ENCODE measurements at regions not wholly inside any gene's neighbourhood (a gene's known extent, or its start where the extent isn't known, plus 50 kb on each side); places are given as distances from the start of the nearest gene placed in this dataset.

DNA sequence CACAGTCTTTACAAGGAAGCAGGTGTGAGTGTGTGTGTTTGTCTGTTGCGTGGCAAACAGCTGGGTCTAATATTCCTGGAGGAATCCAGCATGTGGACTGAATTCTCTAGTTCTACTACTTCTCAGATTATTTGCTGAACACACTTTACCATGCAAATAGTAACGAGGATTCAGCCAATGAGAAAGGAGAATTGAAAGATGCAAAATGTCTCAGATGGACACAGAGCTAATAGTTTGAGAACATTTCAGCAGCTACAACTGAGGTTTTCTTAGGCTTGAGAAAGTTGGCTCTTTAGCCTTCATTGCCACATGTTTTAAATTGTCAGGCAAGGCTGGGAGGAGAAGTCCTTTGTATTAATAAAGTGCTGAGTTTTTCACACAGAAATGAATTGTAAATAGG is 568.0 kb upstream of the MDFIC2 start:
- no peak overlapping the region for H3K4me3 ChIP-seq
- no peak overlapping the region for H3K27ac ChIP-seq
- no peaks in the 10 kb centered on the region for H3K27me3 ChIP-seq
- TF ChIP-seq POLR2A (IDR thresholded peaks at IDR 0.05), result no peak
- TF ChIP-seq, protein P1, sequence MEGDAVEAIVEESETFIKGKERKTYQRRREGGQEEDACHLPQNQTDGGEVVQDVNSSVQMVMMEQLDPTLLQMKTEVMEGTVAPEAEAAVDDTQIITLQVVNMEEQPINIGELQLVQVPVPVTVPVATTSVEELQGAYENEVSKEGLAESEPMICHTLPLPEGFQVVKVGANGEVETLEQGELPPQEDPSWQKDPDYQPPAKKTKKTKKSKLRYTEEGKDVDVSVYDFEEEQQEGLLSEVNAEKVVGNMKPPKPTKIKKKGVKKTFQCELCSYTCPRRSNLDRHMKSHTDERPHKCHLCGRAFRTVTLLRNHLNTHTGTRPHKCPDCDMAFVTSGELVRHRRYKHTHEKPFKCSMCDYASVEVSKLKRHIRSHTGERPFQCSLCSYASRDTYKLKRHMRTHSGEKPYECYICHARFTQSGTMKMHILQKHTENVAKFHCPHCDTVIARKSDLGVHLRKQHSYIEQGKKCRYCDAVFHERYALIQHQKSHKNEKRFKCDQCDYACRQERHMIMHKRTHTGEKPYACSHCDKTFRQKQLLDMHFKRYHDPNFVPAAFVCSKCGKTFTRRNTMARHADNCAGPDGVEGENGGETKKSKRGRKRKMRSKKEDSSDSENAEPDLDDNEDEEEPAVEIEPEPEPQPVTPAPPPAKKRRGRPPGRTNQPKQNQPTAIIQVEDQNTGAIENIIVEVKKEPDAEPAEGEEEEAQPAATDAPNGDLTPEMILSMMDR (IDR thresholded peaks at IDR 0.05), result no peak
- no peaks in the 10 kb centered on the region for H3K36me3 ChIP-seq
- no peaks in the 10 kb centered on the region for H3K4me1 ChIP-seq
- no peak for DNase-seq
- no peaks in the 10 kb centered on the region for H3K9me3 ChIP-seq

DNA sequence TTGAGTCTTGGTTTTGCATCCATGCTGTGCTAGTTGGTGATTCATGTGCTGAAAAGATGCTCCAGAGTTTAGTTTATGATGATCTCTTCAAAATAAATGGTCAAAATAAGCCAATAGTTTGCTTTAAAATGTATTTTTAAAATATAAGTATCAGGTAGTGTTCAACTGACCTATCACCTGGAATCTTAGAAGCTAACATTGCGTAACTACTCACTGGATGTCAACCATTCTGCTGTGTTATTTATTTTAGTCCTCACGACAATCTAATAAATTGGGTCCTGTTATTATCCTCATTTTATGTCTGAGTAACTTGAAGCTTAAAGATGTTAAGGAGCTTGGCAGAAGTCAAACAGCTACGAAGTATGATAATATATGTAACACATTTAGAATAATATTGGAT is 563.7 kb upstream of the MDFIC2 start:
- no peak for DNase-seq
- Histone ChIP-seq H3K4me1 (no peaks in the 10 kb centered on the region), H3K27ac (no peak overlapping the region), H3K9me3 (peaks cover 0 to 3% (median 0%) of the 10 kb centered on the region in 4 donors), H3K27me3 (no peaks in the 10 kb centered on the region), H3K36me3 (no peaks in the 10 kb centered on the region), H3K4me3 (no peak overlapping the region)
- no peak for TF ChIP-seq POLR2A (IDR thresholded peaks at IDR 0.05)
- TF ChIP-seq, protein P1 (IDR thresholded peaks at IDR 0.05), result no peak

DNA sequence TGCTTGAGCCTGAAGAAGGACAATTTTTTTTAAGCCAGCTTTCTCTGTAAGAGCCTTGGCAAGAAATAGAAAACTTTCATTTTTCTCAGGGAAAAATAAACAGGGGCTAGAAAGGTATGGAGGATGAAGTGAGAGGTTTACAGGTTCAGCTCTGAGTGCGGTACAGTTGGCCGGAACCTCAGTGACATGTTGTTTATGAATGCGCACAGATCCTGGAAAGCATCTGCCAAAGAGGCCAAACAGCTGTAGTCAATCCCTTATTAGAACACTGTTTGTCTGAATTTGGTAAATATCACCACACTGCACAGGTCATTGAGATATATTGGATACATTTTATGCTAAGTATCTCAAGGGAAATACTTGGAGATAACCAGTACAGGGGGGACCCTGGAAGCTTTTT is 561.8 kb upstream of the MDFIC2 start:
- no peaks in the 10 kb centered on the region for H3K36me3 ChIP-seq
- no peak overlapping the region for H3K27ac ChIP-seq
- H3K4me3 ChIP-seq, result no peak overlapping the region
- H3K4me1 ChIP-seq, result no peaks in the 10 kb centered on the region
- peaks cover 0 to 5% (median 0%) of the 10 kb centered on the region in 4 donors for H3K9me3 ChIP-seq
- TF ChIP-seq, protein P1 (IDR thresholded peaks at IDR 0.05), result no peak
- no peak for TF ChIP-seq POLR2A (IDR thresholded peaks at IDR 0.05)
- no peaks in the 10 kb centered on the region for H3K27me3 ChIP-seq
- DNase-seq, result no peak

DNA sequence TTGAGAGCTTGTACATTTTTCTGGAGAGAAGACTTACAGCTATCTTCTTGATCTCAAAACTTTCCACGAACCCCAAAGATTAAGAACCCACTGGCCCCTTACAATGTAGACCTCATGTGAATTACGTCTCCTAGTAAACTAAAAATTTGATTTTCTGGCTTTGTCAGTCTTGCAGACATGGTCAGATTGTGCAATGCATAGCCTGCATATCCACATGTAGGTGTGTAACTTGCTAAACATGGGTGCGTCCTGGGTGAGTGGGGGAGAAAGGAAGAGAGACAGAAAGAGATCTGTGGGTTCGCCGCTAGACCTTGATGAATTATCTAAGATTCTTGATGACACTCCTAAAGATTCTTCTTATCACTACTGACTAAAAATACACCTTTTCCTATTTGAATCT is 561.2 kb upstream of the MDFIC2 start:
- H3K27ac ChIP-seq, result no peak overlapping the region
- TF ChIP-seq, protein P1 (IDR thresholded peaks at IDR 0.05), result no peak
- no peak for TF ChIP-seq POLR2A (IDR thresholded peaks at IDR 0.05)
- DNase-seq, result no peak
- peaks cover 0 to 5% (median 0%) of the 10 kb centered on the region in 4 donors for H3K9me3 ChIP-seq
- H3K27me3 ChIP-seq, result no peaks in the 10 kb centered on the region
- H3K4me1 ChIP-seq, result no peaks in the 10 kb centered on the region
- H3K4me3 ChIP-seq, result no peak overlapping the region
- H3K36me3 ChIP-seq, result no peaks in the 10 kb centered on the region

DNA sequence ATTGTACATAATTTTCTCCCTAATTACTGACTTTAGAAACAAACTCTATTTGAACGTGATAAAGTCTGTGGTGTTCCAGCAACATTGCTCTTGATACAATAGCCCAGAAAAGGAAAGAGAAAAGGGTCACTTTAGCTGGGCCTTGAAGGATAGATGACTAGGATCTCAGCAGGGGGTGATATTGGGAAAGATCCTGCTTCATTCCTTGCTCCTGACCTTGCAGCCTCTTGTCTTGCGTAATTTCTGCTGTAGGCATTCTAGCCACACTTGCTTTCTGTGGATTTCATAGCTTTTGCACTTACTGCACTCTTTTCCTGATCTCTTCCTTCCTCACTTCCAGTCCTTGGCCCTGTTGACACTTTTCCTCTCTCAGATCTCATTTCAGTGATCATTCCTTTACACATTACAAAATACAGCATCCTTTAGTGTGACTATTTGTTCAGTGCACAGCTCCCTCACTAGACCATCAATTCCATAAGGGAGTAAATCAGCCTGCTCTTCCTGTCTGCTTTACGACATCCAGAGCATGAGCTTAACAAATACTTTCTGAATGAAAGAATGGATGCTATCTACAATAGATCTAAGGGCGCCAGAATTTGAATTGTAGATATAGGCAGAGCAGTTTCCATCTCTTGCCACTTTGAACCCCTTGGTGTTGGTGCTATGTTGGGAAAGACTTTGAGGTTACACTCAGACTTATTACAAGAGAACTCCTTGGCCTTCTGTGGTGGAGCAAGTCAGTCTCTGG is 559.6 kb upstream of the MDFIC2 start:
- no peaks in the 10 kb centered on the region for H3K36me3 ChIP-seq
- TF ChIP-seq, protein P1 (IDR thresholded peaks at IDR 0.05), result no peak
- TF ChIP-seq POLR2A (IDR thresholded peaks at IDR 0.05), result no peak
- no peak overlapping the region for H3K27ac ChIP-seq
- H3K9me3 ChIP-seq, result peaks cover 0 to 5% (median 0%) of the 10 kb centered on the region in 4 donors
- H3K4me3 ChIP-seq, result no peak overlapping the region
- no peaks in the 10 kb centered on the region for H3K27me3 ChIP-seq
- H3K4me1 ChIP-seq, result no peaks in the 10 kb centered on the region
- DNase-seq, result no peak

Data from Peyer's patch (tissue), 4 donors.